Erythroblast (primary cell): ENCODE measurements at regions not wholly inside any gene's neighbourhood (a gene's known extent, or its start where the extent isn't known, plus 50 kb on each side); places are given as distances from the start of the nearest gene placed in this dataset.

ENCODE experiments used
- GATA1 ChIP-seq: IDR thresholded peaks from 2 replicates; pipeline ENCODE4 v1.6.1; 2011; ENCODE audit warnings: low read depth, mild to moderate bottlenecking, control low read depth, low read length, moderate library complexity
- POLR2A ChIP-seq: IDR thresholded peaks from 2 replicates; pipeline ENCODE4 v1.6.1; 2011; ENCODE audit warnings: mild to moderate bottlenecking, low read length

DNA sequence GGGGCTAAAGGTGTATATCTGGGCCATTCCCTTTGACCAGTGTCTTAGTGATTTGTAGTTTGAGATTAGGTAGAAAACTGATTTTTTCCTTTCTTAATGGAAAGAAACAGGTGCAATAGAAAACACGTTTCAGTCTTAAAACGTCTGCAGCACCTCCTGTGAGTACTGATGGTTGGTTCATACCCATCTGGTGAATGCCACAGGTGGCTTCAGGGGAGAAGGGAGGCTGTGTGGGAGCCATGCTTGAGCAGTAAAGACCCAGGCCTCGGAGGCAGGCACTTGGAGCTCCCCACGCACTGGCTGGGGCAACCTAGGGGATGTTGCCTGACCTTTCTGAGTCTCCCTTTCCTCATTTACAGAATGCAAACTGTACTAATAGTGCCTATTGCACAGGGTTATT, 171.5 kb upstream of the GRB10 start:
- TF ChIP-seq POLR2A = no peak
- no peak for TF ChIP-seq GATA1
